Upper lobe of left lung (tissue), 4 donors: ENCODE measurements at regions not wholly inside any gene's neighbourhood (a gene's known extent, or its start where the extent isn't known, plus 50 kb on each side); places are given as distances from the start of the nearest gene placed in this dataset.

Experiments used
- CTCF ChIP-seq, 6 experiments: fragments of 450-650 bp in 4 of 6; fragments of 200-600 bp in 2 of 6; sonication (generic) in 2 of 6; IDR thresholded peaks; one replicate each; pipeline ENCODE4 v1.5.1; 2016 to 2019; ENCODE audit warnings: antibody characterized with exemption in 6 of 6
- POLR2A ChIP-seq, 4 donors: fragments of 450-650 bp; IDR thresholded peaks; one replicate each; pipeline ENCODE4 v1.5.1; 2016 to 2017; ENCODE audit warnings: antibody characterized with exemption in 4 of 4, mild to moderate bottlenecking in 2 of 4

GRCh38 chr7:42289473-42289872 lies 52.5 kb upstream of the GLI3 start:
- no peak for TF ChIP-seq CTCF (IDR thresholded peaks at IDR 0.05)
- no peak for TF ChIP-seq POLR2A (IDR thresholded peaks at IDR 0.05)
